LNCaP clone FGC (cell line): ENCODE measurements at regions not wholly inside any gene's neighbourhood (a gene's known extent, or its start where the extent isn't known, plus 50 kb on each side); places are given as distances from the start of the nearest gene placed in this dataset.
"Not testable (repeated sequence)": the region's sequence is repeated elsewhere in the genome, so short reads cannot be mapped to it uniquely, and the experiment has no call there.

Source experiments
- DNase-seq: peaks from one replicate; pipeline ENCODE4 v3.0.0-alpha.2; 2011; ENCODE audit warnings: low read depth
- H3K4me3 ChIP-seq: 2 replicates; pipeline ENCODE4 v1.5.1; 2011; ENCODE audit warnings: mild to moderate bottlenecking, low read depth, low read length, control low read depth
- CTCF ChIP-seq: IDR thresholded peaks from 2 replicates; pipeline ENCODE4 v1.5.1; 2012; ENCODE audit warnings: mild to moderate bottlenecking; ENCODE audit not compliant: control insufficient read depth, insufficient read depth; ENCODE audit errors: extremely low read depth

GRCh38 chrX:80508083-80508482 is 87.8 kb downstream of the TENT5D start:
- H3K4me3 ChIP-seq, DNase-seq: not testable (repeated sequence)

GRCh38 chrX:80511969-80512760 is 91.9 kb downstream of the TENT5D start:
- no peak for TF ChIP-seq CTCF
- H3K4me3 ChIP-seq, result no peak overlapping the region
- no peak for DNase-seq

GRCh38 chrX:80512924-80513323 is 92.7 kb downstream of the TENT5D start:
- DNase-seq, result no peak
- TF ChIP-seq CTCF, result no peak
- H3K4me3 ChIP-seq, result no peak overlapping the region

- no peak overlapping the region for H3K4me3 ChIP-seq
- DNase-seq, result no peak
- no peak for TF ChIP-seq CTCF
These were observed 93.4 kb downstream of the TENT5D start for GRCh38 chrX:80513625-80514024.

- TF ChIP-seq CTCF, result no peak
- no peak overlapping the region for H3K4me3 ChIP-seq
- DNase-seq, result no peak
These were observed 116.8 kb downstream of the TENT5D start for GRCh38 chrX:80537096-80537495.

GRCh38 chrX:80550722-80551121 is 130.5 kb downstream of the TENT5D start:
- TF ChIP-seq CTCF, result peak; percentile 40
- H3K4me3 ChIP-seq, result no peak overlapping the region
- peak; percentile 4 for DNase-seq

- TF ChIP-seq CTCF, result no peak
- H3K4me3 ChIP-seq, result no peak overlapping the region
- no peak for DNase-seq
These were observed 135.9 kb downstream of the TENT5D start for GRCh38 chrX:80556148-80556547.
